Adipocyte (in vitro differentiated cells): ENCODE measurements at regions not wholly inside any gene's neighbourhood (a gene's known extent, or its start where the extent isn't known, plus 50 kb on each side); places are given as distances from the start of the nearest gene placed in this dataset.

Experiments used
- DNase-seq: peaks from one replicate; pipeline ENCODE4 v3.0.0-alpha.2; 2015; ENCODE audit warnings: low read depth
- H3K27me3 ChIP-seq: replicated peaks from 2 replicates; pipeline ENCODE4 v1.7.0; 2013; ENCODE audit warnings: mild to moderate bottlenecking, low read length, moderate library complexity; ENCODE audit not compliant: control insufficient read depth, insufficient read depth
- H3K36me3 ChIP-seq: 2 replicates; pipeline ENCODE4 v1.7.0; 2013; ENCODE audit warnings: low read length, mild to moderate bottlenecking, moderate library complexity; ENCODE audit not compliant: control insufficient read depth, insufficient read depth, severe bottlenecking
- H3K4me1 ChIP-seq: 2 replicates; pipeline ENCODE4 v1.7.0; 2013; ENCODE audit warnings: mild to moderate bottlenecking, low read length, moderate library complexity; ENCODE audit not compliant: control insufficient read depth, insufficient read depth
- H3K4me3 ChIP-seq: 2 replicates; pipeline ENCODE4 v1.7.0; 2013; ENCODE audit warnings: mild to moderate bottlenecking, low read length, moderate library complexity
- H3K9ac ChIP-seq: 2 replicates; pipeline ENCODE4 v1.7.0; 2013; ENCODE audit warnings: mild to moderate bottlenecking, low read length, moderate library complexity
- H3K9me3 ChIP-seq: 2 replicates; pipeline ENCODE4 v1.7.0; 2013; ENCODE audit warnings: mild to moderate bottlenecking, low read length, moderate library complexity; ENCODE audit not compliant: control insufficient read depth

- Histone ChIP-seq H3K36me3 (no peaks in the 10 kb centered on the region), H3K4me1 (peaks cover 8% of the 10 kb centered on the region), H3K9me3 (no peaks in the 10 kb centered on the region), H3K9ac (no peak overlapping the region), H3K27me3 (no peaks in the 10 kb centered on the region), H3K4me3 (no peak overlapping the region)
- no peak for DNase-seq
Observed at GRCh38 chr4:24669751-24670150, 85.4 kb upstream of the DHX15 start.

DNA sequence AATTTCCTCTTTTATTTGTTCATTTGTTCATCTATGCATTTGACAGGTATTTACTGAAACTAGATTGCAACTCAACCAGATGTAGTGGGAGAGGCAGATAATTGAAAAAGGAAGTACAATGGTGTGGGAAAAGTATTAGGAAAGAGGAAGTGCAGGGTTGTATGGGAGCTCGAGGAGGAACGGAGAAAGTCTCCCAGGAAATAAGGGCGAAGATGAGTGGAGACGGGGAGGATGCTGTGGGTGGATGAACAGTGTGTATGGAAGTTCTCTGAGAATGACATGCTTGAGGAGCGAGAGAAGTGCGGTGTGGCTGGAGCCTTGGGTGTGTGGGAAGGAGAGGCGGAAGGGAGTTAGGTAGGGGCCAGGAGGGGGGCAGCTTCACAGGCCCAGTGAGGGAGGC, 87.5 kb upstream of the DHX15 start:
- Histone ChIP-seq H3K9me3 (peaks cover 8% of the 10 kb centered on the region), H3K9ac (no peak overlapping the region), H3K4me3 (no peak overlapping the region), H3K36me3 (no peaks in the 10 kb centered on the region), H3K27me3 (no peaks in the 10 kb centered on the region), H3K4me1 (no peaks in the 10 kb centered on the region)
- DNase-seq = no peak

DNA sequence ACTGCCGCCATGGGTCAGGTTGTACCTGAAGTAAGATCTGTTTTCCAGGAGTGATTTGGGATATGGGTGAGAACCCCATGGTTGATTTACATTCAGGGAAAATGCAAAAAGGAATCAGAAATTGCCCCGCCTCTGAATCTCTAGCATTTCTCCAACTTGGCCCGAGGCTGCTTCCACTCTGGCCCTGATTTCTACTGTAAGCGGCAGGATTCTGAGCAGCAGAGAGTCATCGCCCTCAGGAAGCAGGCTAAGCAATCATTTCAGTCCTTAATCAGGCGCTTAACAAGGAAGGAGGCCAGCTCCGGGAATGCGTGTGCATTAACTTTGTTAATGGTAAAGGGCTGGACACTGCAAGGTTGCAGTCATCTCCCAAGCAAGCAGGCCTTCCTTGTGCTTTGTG, 88.5 kb upstream of the DHX15 start:
- Histone ChIP-seq H3K27me3 (no peaks in the 10 kb centered on the region), H3K4me3 (no peak overlapping the region), H3K9me3 (peaks cover 8% of the 10 kb centered on the region), H3K9ac (no peak overlapping the region), H3K4me1 (no peaks in the 10 kb centered on the region), H3K36me3 (no peaks in the 10 kb centered on the region)
- no peak for DNase-seq

DNA sequence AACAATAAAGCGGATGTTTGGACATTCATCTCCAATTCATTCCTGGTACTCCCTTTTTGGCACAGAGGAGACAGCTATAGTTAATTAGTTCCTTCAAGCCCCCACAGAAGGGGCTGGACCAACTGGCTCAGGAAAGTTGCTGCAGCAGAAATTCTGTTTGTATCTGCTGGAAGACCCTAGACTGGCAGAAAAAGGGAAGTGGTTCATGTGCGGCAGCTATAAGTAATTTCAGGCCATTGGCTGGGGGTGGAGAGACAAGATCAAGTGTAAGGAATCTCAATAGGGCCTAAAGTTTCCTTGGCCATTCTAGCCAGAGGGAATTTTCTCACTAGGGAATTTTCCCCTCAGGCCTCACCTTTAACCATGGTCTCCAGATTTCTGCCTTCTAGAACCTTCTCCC, 89.9 kb upstream of the DHX15 start:
- H3K4me3 ChIP-seq = no peak overlapping the region
- DNase-seq = no peak
- H3K27me3 ChIP-seq = no peaks in the 10 kb centered on the region
- no peaks in the 10 kb centered on the region for H3K36me3 ChIP-seq
- H3K4me1 ChIP-seq = no peaks in the 10 kb centered on the region
- peaks cover 8% of the 10 kb centered on the region for H3K9me3 ChIP-seq
- no peak overlapping the region for H3K9ac ChIP-seq

- H3K4me1 ChIP-seq = no peaks in the 10 kb centered on the region
- H3K27me3 ChIP-seq = peaks cover 4% of the 10 kb centered on the region
- H3K36me3 ChIP-seq = no peaks in the 10 kb centered on the region
- H3K9me3 ChIP-seq = peaks cover 8% of the 10 kb centered on the region
- H3K9ac ChIP-seq = no peak overlapping the region
- DNase-seq = no peak
- no peak overlapping the region for H3K4me3 ChIP-seq
Observed at GRCh38 chr4:24675721-24676389, 91.5 kb upstream of the DHX15 start.

- no peak overlapping the region for H3K4me3 ChIP-seq
- peaks cover 4% of the 10 kb centered on the region for H3K27me3 ChIP-seq
- H3K9me3 ChIP-seq = peaks cover 8% of the 10 kb centered on the region
- no peak overlapping the region for H3K9ac ChIP-seq
- no peaks in the 10 kb centered on the region for H3K36me3 ChIP-seq
- DNase-seq = no peak
- no peaks in the 10 kb centered on the region for H3K4me1 ChIP-seq
Observed at GRCh38 chr4:24677909-24678308, 93.6 kb upstream of the DHX15 start.

GRCh38 chr4:24680746-24681448, 96.5 kb upstream of the DHX15 start:
- H3K9ac ChIP-seq = no peak overlapping the region
- DNase-seq = no peak
- no peaks in the 10 kb centered on the region for H3K36me3 ChIP-seq
- peaks cover 4% of the 10 kb centered on the region for H3K27me3 ChIP-seq
- no peak overlapping the region for H3K4me3 ChIP-seq
- H3K4me1 ChIP-seq = no peaks in the 10 kb centered on the region
- peaks cover 8% of the 10 kb centered on the region for H3K9me3 ChIP-seq

- no peak overlapping the region for H3K9ac ChIP-seq
- no peak overlapping the region for H3K4me3 ChIP-seq
- no peaks in the 10 kb centered on the region for H3K36me3 ChIP-seq
- H3K27me3 ChIP-seq = peaks cover 4% of the 10 kb centered on the region
- no peak for DNase-seq
- H3K9me3 ChIP-seq = no peaks in the 10 kb centered on the region
- H3K4me1 ChIP-seq = peaks cover 4% of the 10 kb centered on the region
Observed at GRCh38 chr4:24683116-24683515, 98.8 kb upstream of the DHX15 start.

- Histone ChIP-seq H3K4me3 (no peak overlapping the region), H3K9me3 (no peaks in the 10 kb centered on the region), H3K36me3 (no peaks in the 10 kb centered on the region), H3K27me3 (no peaks in the 10 kb centered on the region), H3K9ac (no peak overlapping the region), H3K4me1 (peaks cover 17% of the 10 kb centered on the region)
- peak; percentile 7 for DNase-seq
Observed at GRCh38 chr4:24686866-24687692, 102.7 kb upstream of the DHX15 start.

DNA sequence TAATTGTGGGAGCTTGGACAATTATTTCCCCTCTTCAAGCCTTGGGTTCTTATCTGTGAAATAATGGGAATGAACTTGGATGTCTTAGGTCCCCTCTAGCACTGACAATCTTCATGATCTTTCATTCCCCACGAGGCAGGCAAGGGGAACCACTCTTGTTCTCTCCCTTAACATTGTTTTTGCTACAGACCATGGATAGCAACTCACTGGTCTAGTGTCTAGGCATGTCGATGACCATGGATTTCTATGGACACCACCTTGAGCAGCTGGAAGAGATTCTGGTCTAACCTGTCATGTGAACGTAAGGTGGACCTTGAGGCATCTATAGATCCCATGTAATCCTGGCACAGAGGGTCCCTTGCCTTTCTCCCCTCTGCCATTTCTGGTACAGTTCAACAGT, 104.1 kb upstream of the DHX15 start:
- Histone ChIP-seq H3K27me3 (no peaks in the 10 kb centered on the region), H3K9ac (no peak overlapping the region), H3K4me1 (peaks cover 17% of the 10 kb centered on the region), H3K4me3 (no peak overlapping the region), H3K36me3 (no peaks in the 10 kb centered on the region), H3K9me3 (peaks cover 6% of the 10 kb centered on the region)
- no peak for DNase-seq

GRCh38 chr4:24689212-24689611, 104.9 kb upstream of the DHX15 start:
- no peak for DNase-seq
- H3K4me3 ChIP-seq = no peak overlapping the region

More at GRCh38 chr4:24689212-24689611, 104.9 kb upstream of the DHX15 start:
- H3K9me3 ChIP-seq = peaks cover 6% of the 10 kb centered on the region
- no peaks in the 10 kb centered on the region for H3K27me3 ChIP-seq
- no peaks in the 10 kb centered on the region for H3K36me3 ChIP-seq
- peaks cover 17% of the 10 kb centered on the region for H3K4me1 ChIP-seq
- no peak overlapping the region for H3K9ac ChIP-seq
